Stomach (tissue), 8 donors: ENCODE measurements at regions not wholly inside any gene's neighbourhood (a gene's known extent, or its start where the extent isn't known, plus 50 kb on each side); places are given as distances from the start of the nearest gene placed in this dataset.
A peak's percentile ranks its signal among the peaks of the same experiment; 100 is the strongest.

ENCODE experiments used
- DNase-seq, 2 donors: peaks; one replicate each; pipeline versions ENCODE4 v3.0.0 to v3.0.0-alpha.2; 2013 to 2019
- H3K27ac ChIP-seq, 5 donors: fragments of 200-600 bp in 4 of 5; sonication (generic) in 4 of 5; one replicate each; pipeline ENCODE4 v1.5.1; 2013 to 2019; ENCODE audit warnings: mild to moderate bottlenecking in 1 of 5, moderate library complexity in 1 of 5
- H3K27me3 ChIP-seq, 3 donors: fragments of 200-600 bp; sonication (generic); one replicate each; pipeline ENCODE4 v1.5.1; 2017 to 2019; ENCODE audit warnings: mixed run types in 1 of 3
- H3K36me3 ChIP-seq, 4 donors: fragments of 200-600 bp; sonication (generic); 1 replicate in 3 of 4; 2 replicates in 1 of 4; pipeline ENCODE4 v1.5.1; 2016 to 2019
- H3K4me1 ChIP-seq, 4 donors: fragments of 200-600 bp; sonication (generic); one replicate each; pipeline ENCODE4 v1.5.1; 2016 to 2019
- H3K4me3 ChIP-seq, 4 donors: fragments of 200-600 bp; sonication (generic) in 3 of 4; one replicate each; pipeline ENCODE4 v1.5.1; 2016 to 2019; ENCODE audit warnings: mild to moderate bottlenecking in 1 of 4
- H3K9me3 ChIP-seq, 4 donors: fragments of 200-600 bp; sonication (generic); one replicate each; pipeline ENCODE4 v1.5.1; 2016 to 2019
- EP300 ChIP-seq: sonication (generic); formaldehyde crosslinking; IDR thresholded peaks from one replicate; pipeline ENCODE4 v1.6.1; 2017; ENCODE audit warnings: antibody characterized with exemption
- POLR2A ChIP-seq, 4 donors: fragments of 450-650 bp; IDR thresholded peaks; one replicate each; pipeline ENCODE4 v1.6.1; 2016; ENCODE audit warnings: antibody characterized with exemption in 4 of 4, control low read depth in 2 of 4, mild to moderate bottlenecking in 1 of 4, moderate library complexity in 1 of 4
- POLR2AphosphoS5 ChIP-seq, 3 donors: sonication (generic); formaldehyde crosslinking; IDR thresholded peaks; one replicate each; pipeline ENCODE4 v1.6.1; 2016; ENCODE audit warnings: antibody characterized with exemption in 3 of 3
- WGBS, 5 donors: extraction: QIAGEN DNeasy Blood & Tissue Kit in 3 of 5; methylation state at CpG; one replicate each; pipeline versions ENCODE4 v1.1.5 to v1.1.7; 2013 to 2018; 5-methylcytosine and 5-hydroxymethylcytosine counted together
- intact Hi-C: fragments of 100-400 bp; cut with DNase I; formaldehyde crosslinking; loops from one replicate; pipeline ENCODE4 v1.15.1; 2023; ENCODE audit warnings: low total_unique reads
- TF ChIP-seq, protein P1 (sequence below), 7 experiments: fragments of 450-650 bp in 4 of 7; fragments of 200-600 bp in 3 of 7; sonication (generic) in 3 of 7; IDR thresholded peaks; one replicate each; pipeline ENCODE4 v1.5.1; 2016 to 2019; ENCODE audit warnings: antibody characterized with exemption in 7 of 7, control low read depth in 2 of 7, mild to moderate bottlenecking in 1 of 7
- donor health status: healthy with polysubstance abuse.
- donor health status: Bipolar disorder and iron deficiency.
- donor health status: healthy.

DNA sequence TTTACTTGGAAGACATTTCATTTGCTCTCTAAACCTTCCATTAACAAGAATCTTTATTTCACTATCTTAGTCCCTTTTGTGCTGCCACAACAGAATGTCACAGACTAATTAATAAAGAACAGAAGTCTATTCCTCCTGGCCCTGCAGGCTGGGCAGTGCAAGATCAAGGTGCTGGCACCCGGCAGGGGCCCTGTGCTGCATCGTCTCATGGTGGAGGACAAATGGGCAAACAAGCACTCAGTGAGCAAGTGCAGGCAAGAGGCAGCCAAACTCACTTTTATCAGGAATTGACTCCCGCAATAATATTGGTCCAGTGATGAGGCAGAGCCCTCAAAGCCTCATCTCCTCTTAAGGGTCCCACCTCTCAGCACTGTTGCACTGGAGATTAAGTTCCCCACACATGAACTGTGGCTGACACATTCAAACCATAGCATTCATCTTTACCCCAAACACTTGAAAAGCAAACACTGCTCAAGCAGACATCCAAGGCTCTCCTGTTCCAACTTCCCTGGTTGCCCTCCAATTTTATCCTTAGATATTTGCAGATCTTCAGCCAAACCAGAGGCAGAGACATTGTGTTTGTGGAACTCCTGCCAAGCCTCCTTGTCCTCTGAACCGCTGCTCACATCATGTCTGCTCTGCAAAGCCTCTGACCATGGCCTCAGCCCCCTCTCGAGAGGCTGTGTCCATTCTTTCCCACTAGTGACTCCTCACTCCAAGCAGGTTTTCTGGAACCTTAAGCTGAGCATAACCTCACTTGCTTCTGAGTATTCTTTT is 404.4 kb upstream of the SOX11 start:
- intact Hi-C loops = no loop called here
- 52 to 67% (median 66%) methylated on average over 5 of the region's 5 CpGs for WGBS, 5 donors

DNA sequence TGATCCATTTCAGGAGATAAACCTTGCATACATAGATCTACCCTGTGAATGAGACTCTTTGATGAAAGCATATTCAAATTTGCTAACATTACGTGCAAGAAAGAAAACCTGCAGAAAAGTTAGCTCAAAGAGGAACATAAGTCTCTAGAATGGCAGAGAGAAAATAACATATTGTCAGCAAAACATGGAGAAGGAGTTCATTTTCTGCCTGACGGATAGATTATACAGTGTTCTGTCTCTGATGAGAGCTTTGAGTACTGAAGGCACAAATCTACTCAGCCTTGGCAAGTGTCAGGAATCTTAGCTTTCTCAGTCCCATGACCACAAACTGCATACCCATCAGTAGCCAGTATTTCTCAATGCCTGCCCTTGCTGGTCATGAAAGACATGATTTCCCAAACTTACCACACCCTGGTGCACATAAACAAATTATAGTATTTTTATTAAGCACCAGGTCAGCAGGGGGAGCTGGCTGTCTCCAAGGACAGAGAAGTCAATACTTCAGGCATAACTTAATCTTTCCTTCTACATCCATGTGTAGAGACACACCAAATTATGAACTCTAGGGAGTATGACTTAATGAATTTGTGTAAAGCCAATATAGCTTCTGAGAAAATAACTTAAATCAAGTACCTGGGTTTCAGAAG is 401.2 kb upstream of the SOX11 start:
- no peak for TF ChIP-seq EP300
- no peak for TF ChIP-seq POLR2A (IDR thresholded peaks at IDR 0.05)
- TF ChIP-seq, protein P1, sequence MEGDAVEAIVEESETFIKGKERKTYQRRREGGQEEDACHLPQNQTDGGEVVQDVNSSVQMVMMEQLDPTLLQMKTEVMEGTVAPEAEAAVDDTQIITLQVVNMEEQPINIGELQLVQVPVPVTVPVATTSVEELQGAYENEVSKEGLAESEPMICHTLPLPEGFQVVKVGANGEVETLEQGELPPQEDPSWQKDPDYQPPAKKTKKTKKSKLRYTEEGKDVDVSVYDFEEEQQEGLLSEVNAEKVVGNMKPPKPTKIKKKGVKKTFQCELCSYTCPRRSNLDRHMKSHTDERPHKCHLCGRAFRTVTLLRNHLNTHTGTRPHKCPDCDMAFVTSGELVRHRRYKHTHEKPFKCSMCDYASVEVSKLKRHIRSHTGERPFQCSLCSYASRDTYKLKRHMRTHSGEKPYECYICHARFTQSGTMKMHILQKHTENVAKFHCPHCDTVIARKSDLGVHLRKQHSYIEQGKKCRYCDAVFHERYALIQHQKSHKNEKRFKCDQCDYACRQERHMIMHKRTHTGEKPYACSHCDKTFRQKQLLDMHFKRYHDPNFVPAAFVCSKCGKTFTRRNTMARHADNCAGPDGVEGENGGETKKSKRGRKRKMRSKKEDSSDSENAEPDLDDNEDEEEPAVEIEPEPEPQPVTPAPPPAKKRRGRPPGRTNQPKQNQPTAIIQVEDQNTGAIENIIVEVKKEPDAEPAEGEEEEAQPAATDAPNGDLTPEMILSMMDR (IDR thresholded peaks at IDR 0.05) = no peak
- DNase-seq = peak in 1 of 2 donors; percentile 19
- Histone ChIP-seq H3K4me1 (peaks cover 0 to 5% (median 0%) of the 10 kb centered on the region in 4 donors), H3K36me3 (no peaks in the 10 kb centered on the region), H3K9me3 (no peaks in the 10 kb centered on the region), H3K27ac (no peak overlapping the region), H3K4me3 (no peak overlapping the region), H3K27me3 (no peaks in the 10 kb centered on the region)
- intact Hi-C loops = no loop called here
- WGBS, 5 donors = 23 to 44% (median 38%) methylated on average over 2 of the region's 2 CpGs

More for the DNA sequence above, 404.4 kb upstream of the SOX11 start:
- Histone ChIP-seq H3K36me3 (no peaks in the 10 kb centered on the region), H3K27ac (no peak overlapping the region), H3K9me3 (no peaks in the 10 kb centered on the region), H3K4me1 (peaks cover 0 to 5% (median 0%) of the 10 kb centered on the region in 4 donors), H3K4me3 (no peak overlapping the region), H3K27me3 (no peaks in the 10 kb centered on the region)
- DNase-seq = peak in 1 of 2 donors; percentile 22
- TF ChIP-seq, protein P1 (IDR thresholded peaks at IDR 0.05) = no peak
- no peak for TF ChIP-seq POLR2A (IDR thresholded peaks at IDR 0.05)
- no peak for TF ChIP-seq EP300
- TF ChIP-seq POLR2AphosphoS5 (IDR thresholded peaks at IDR 0.05) = no peak

DNA sequence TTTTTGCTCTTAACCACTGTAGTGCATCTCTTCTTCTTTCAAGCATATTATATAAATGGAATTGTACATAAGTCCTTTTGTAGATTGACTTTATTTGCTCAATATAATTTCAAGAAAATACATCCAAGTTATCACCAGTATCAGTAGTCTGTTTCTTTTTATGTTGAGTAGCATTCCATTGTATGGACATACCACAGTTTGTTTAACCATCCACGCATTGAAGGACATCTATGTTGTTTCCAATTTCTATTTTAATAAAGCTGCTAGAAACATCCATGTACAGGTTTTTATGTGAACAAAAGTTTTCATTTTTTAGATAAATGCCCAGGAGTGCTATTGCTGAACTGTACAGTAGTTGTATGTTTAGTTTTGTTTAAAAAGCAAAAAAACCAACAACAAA is 387.5 kb upstream of the SOX11 start:
- no peaks in the 10 kb centered on the region for H3K27me3 ChIP-seq
- TF ChIP-seq POLR2AphosphoS5 (IDR thresholded peaks at IDR 0.05) (no peak), EP300 (no peak), POLR2A (IDR thresholded peaks at IDR 0.05) (no peak)
- TF ChIP-seq, protein P1 (IDR thresholded peaks at IDR 0.05) = no peak
- H3K4me1 ChIP-seq = no peaks in the 10 kb centered on the region
- H3K4me3 ChIP-seq = no peak overlapping the region
- no peaks in the 10 kb centered on the region for H3K36me3 ChIP-seq
- H3K9me3 ChIP-seq = no peaks in the 10 kb centered on the region
- intact Hi-C loops = no loop called here
- WGBS, 5 donors = 91 to 98% (median 94%) methylated on average over 1 of the region's 1 CpG
- H3K27ac ChIP-seq = no peak overlapping the region
- DNase-seq = no peak

DNA sequence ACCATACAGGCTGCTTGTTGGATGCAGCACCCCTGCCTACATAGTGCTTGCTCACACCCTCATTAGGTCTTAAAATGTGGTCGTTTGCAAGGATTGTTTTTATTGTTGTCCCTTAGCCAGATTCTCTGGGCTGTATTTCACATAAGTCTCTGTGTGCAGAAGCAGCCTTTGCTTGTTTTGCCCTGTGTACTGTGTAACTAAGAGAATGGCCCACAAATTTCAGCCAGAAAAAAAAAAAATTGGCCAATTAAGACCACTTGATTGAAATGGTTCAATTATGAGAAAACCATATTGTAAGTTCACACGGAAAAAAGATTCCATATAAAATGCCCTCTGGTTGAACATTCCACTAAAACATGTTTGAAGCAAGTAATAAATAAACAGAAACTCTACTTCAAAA is 377.1 kb upstream of the SOX11 start:
- Histone ChIP-seq H3K9me3 (peaks cover 0 to 7% (median 0%) of the 10 kb centered on the region in 4 donors), H3K4me1 (no peaks in the 10 kb centered on the region), H3K36me3 (no peaks in the 10 kb centered on the region), H3K27me3 (peaks cover 0 to 5% (median 0%) of the 10 kb centered on the region in 3 donors), H3K4me3 (no peak overlapping the region), H3K27ac (no peak overlapping the region)
- intact Hi-C loops = no loop called here
- no peak for DNase-seq
- TF ChIP-seq EP300 = no peak
- no peak for TF ChIP-seq POLR2AphosphoS5 (IDR thresholded peaks at IDR 0.05)
- TF ChIP-seq POLR2A (IDR thresholded peaks at IDR 0.05) = no peak
- TF ChIP-seq, protein P1 (IDR thresholded peaks at IDR 0.05) = no peak
- WGBS, 5 donors = 11 to 42% (median 25%) methylated on average over 2 of the region's 2 CpGs
